ENCODE measurements at regions not wholly inside any gene's neighbourhood (a gene's known extent, or its start where the extent isn't known, plus 50 kb on each side); places are given as distances from the start of the nearest gene placed in this dataset.
A peak's percentile ranks its signal among the peaks of the same experiment; 100 is the strongest.

- H3K27ac Mint-ChIP-seq, result no peak overlapping the region
- no peak overlapping the region for H3K4me3 Mint-ChIP-seq
- no peak overlapping the region for H3K27ac ChIP-seq (ENCODE audit: low read depth)
- no peaks in the 10 kb centered on the region for H3K36me3 ChIP-seq (ENCODE audit: insufficient read depth)
- peaks cover 2% of the 10 kb centered on the region for H3K27me3 Mint-ChIP-seq (ENCODE audit: insufficient read depth, low read depth, poor library complexity)
- H3K36me3 Mint-ChIP-seq (ENCODE audit: low read depth), result peaks cover 2% of the 10 kb centered on the region; the same call in 1 of the 3 replicates
- no peaks in the 10 kb centered on the region for H3K79me2 ChIP-seq (replicated peaks; ENCODE audit: insufficient read depth)
- TF ChIP-seq ZNF114 (CRISPR knock-in tag; IDR thresholded peaks at IDR 0.05) (no peak), ZNF331 (CRISPR knock-in tag; IDR thresholded peaks at IDR 0.05; ENCODE audit: low read depth) (no peak), STAT1 (IDR thresholded peaks at IDR 0.05; ENCODE audit: unreplicated experiment) (no peak), ETS1 (IDR thresholded peaks at IDR 0.05) (no peak), ZNF462 (CRISPR knock-in tag; IDR thresholded peaks at IDR 0.05) (no peak), EZH2phosphoT487 (IDR thresholded peaks at IDR 0.05; ENCODE audit: unreplicated experiment) (no peak), REST (IDR thresholded peaks at IDR 0.05; ENCODE audit: unreplicated experiment) (no peak), EZH2 (IDR thresholded peaks at IDR 0.05; ENCODE audit: low read depth, unreplicated experiment) (no peak), JUNB (IDR thresholded peaks at IDR 0.05; ENCODE audit: unreplicated experiment) (no peak), POLR2AphosphoS5 (IDR thresholded peaks at IDR 0.05; ENCODE audit: low read depth) (no peak), NANOG (IDR thresholded peaks at IDR 0.05; ENCODE audit: borderline replicate concordance) (no peak), CTCF (conservative IDR thresholded peaks at IDR 0.05; ENCODE audit: low read depth in 2 of 2) (no peak), CREB1 (CRISPR knock-in tag; IDR thresholded peaks at IDR 0.05; ENCODE audit: low read depth) (no peak)
- H4K20me1 ChIP-seq (replicated peaks; ENCODE audit: insufficient read depth), result no peaks in the 10 kb centered on the region
- DNase-seq (ENCODE audit: low spot score) (no peak), ATAC-seq (no peak)
- H3K27me3 ChIP-seq (ENCODE audit: insufficient read depth), result no peaks in the 10 kb centered on the region
- peaks cover 1% of the 10 kb centered on the region; the same call in 1 of the 3 replicates for H3K9me3 Mint-ChIP-seq
- no peak overlapping the region for H3K4me3 ChIP-seq
- no peaks in the 10 kb centered on the region for H3K4me1 Mint-ChIP-seq
- no peaks in the 10 kb centered on the region for H3F3A ChIP-seq (replicated peaks; ENCODE audit: low read depth)
- H2AFZ ChIP-seq, result peak overlapping the region; percentile 15; the same call in 1 of the 2 replicates
- no peaks in the 10 kb centered on the region for H3K4me1 ChIP-seq (ENCODE audit: insufficient read depth)
- H3K9me2 ChIP-seq (ENCODE audit: insufficient read depth), result no peaks in the 10 kb centered on the region; the same call in none of the 2 replicates
- H3K4me2 ChIP-seq, result no peak overlapping the region
Observed at GRCh38 chr2:189249901-189250300, 70.3 kb upstream of the COL5A2 start.

Data from GM23338 (cell line).